ENCODE measurements at regions not wholly inside any gene's neighbourhood (a gene's known extent, or its start where the extent isn't known, plus 50 kb on each side); places are given as distances from the start of the nearest gene placed in this dataset.
A peak's percentile ranks its signal among the peaks of the same experiment; 100 is the strongest.
"Not testable (repeated sequence)": the region's sequence is repeated elsewhere in the genome, so short reads cannot be mapped to it uniquely, and the experiment has no call there.

GRCh38 chr17:20783091-20783490, 203.6 kb downstream of the CDRT15L2 start:
- Histone ChIP-seq H3K36me3 (no peaks in the 10 kb centered on the region), H3K9me3 (peaks cover 0 to 5% (median 0%) of the 10 kb centered on the region in 8 donors), H3K4me1 (peaks cover 0 to 7% (median 0%) of the 10 kb centered on the region in 6 donors), H3K27ac (no peak overlapping the region), H3K4me3 (no peak overlapping the region), H3K27me3 (replicated peaks in 1 of 7) (peaks cover 0 to 22% (median 6%) of the 10 kb centered on the region in 7 donors)
- intact Hi-C loops (cut with DNase I; ENCODE audit: low total_unique reads): no loop called here
- TF ChIP-seq POLR2A (IDR thresholded peaks at IDR 0.05) (no peak), POLR2AphosphoS5 (IDR thresholded peaks at IDR 0.05) (no peak), CTCF (IDR thresholded peaks at IDR 0.05 in 8 of 11, conservative IDR thresholded peaks at IDR 0.05 in 3 of 11) (no peak)
- WGBS, 5 donors: 83 to 94% (median 87%) methylated on average over 3 of the region's 3 CpGs
- DNase-seq: no peak

- 23 to 49% (median 36%) methylated on average over 44 to 48 of the region's 48 CpGs for WGBS, 5 donors
- no peak for DNase-seq
- Histone ChIP-seq H3K27me3 (replicated peaks in 1 of 7) (peaks cover 0 to 22% (median 6%) of the 10 kb centered on the region in 7 donors), H3K36me3 (no peaks in the 10 kb centered on the region), H3K9me3 (peaks cover 0 to 4% (median 0%) of the 10 kb centered on the region in 8 donors), H3K4me3 (peak overlapping the region in 1 of 8 donors; percentile 9), H3K4me1 (peaks cover 0 to under 1% (median 0%) of the 10 kb centered on the region in 6 donors), H3K27ac (no peak overlapping the region)
- intact Hi-C loops (cut with DNase I; ENCODE audit: low total_unique reads): no loop called here
- TF ChIP-seq POLR2AphosphoS5 (IDR thresholded peaks at IDR 0.05) (no peak), POLR2A (IDR thresholded peaks at IDR 0.05) (no peak), CTCF (IDR thresholded peaks at IDR 0.05 in 8 of 11, conservative IDR thresholded peaks at IDR 0.05 in 3 of 11) (no peak)
These were observed 204.7 kb downstream of the CDRT15L2 start for GRCh38 chr17:20784100-20784665.

- TF ChIP-seq POLR2AphosphoS5 (IDR thresholded peaks at IDR 0.05) (no peak), POLR2A (IDR thresholded peaks at IDR 0.05) (no peak), CTCF (IDR thresholded peaks at IDR 0.05 in 8 of 11, conservative IDR thresholded peaks at IDR 0.05 in 3 of 11) (no peak)
- Histone ChIP-seq H3K27ac (no peak overlapping the region), H3K9me3 (peaks cover 0 to 4% (median 0%) of the 10 kb centered on the region in 8 donors), H3K36me3 (no peaks in the 10 kb centered on the region), H3K4me3 (no peak overlapping the region), H3K27me3 (replicated peaks in 1 of 7) (peaks cover 0 to 22% (median 6%) of the 10 kb centered on the region in 7 donors), H3K4me1 (no peaks in the 10 kb centered on the region)
- intact Hi-C loops (cut with DNase I; ENCODE audit: low total_unique reads): no loop called here
- 76 to 85% (median 84%) methylated on average over 6 of the region's 6 CpGs for WGBS, 5 donors
- DNase-seq: no peak
These were observed 207.8 kb downstream of the CDRT15L2 start for GRCh38 chr17:20787281-20787680.

- TF ChIP-seq POLR2AphosphoS5 (IDR thresholded peaks at IDR 0.05) (no peak), CTCF (IDR thresholded peaks at IDR 0.05 in 8 of 11, conservative IDR thresholded peaks at IDR 0.05 in 3 of 11) (no peak), POLR2A (IDR thresholded peaks at IDR 0.05) (no peak)
- Histone ChIP-seq H3K27ac (no peak overlapping the region), H3K27me3 (replicated peaks in 1 of 7) (peaks cover 0 to 6% (median 0%) of the 10 kb centered on the region in 7 donors), H3K4me3 (no peak overlapping the region), H3K4me1 (no peaks in the 10 kb centered on the region), H3K36me3 (no peaks in the 10 kb centered on the region), H3K9me3 (no peaks in the 10 kb centered on the region)
- DNase-seq: no peak
- 89 to 96% (median 95%) methylated on average over 5 of the region's 5 CpGs for WGBS, 5 donors
- intact Hi-C loops (cut with DNase I; ENCODE audit: low total_unique reads): no loop called here
These were observed 212.1 kb downstream of the CDRT15L2 start for GRCh38 chr17:20791626-20792025.

- H3K27me3 ChIP-seq (replicated peaks in 1 of 7); DNase-seq; H3K36me3 ChIP-seq; intact Hi-C loops (cut with DNase I; ENCODE audit: low total_unique reads); H3K9me3 ChIP-seq; H3K4me3 ChIP-seq; H3K4me1 ChIP-seq; H3K27ac ChIP-seq: not testable (repeated sequence)
- 72 to 80% (median 74%) methylated on average over 6 of the region's 6 CpGs for WGBS, 5 donors
These were observed 215.0 kb downstream of the CDRT15L2 start for GRCh38 chr17:20794532-20794931.

All from spleen (tissue), 11 donors.